HCT116 (cell line): ENCODE measurements at regions not wholly inside any gene's neighbourhood (a gene's known extent, or its start where the extent isn't known, plus 50 kb on each side); places are given as distances from the start of the nearest gene placed in this dataset.

Source experiments
- ATAC-seq: fragments of 200-7000 bp; cut with Tn5 transposase; 2 replicates; pipeline ENCODE4 v1.9.1; 2020; ENCODE audit warnings: mild to moderate bottlenecking, moderate library complexity
- BruUV-seq: library from RNA; stranded (reverse); fragments of 400-500 nt; replicated peaks from 2 replicates; lab custom pipeline; 2021; lab: Mats Ljungman, UMichigan
- CTCF ChIA-PET: fragments of 300-600 bp; sonication (Branson Sonifier 250); formaldehyde crosslinking; loops from one replicate; lab custom pipeline; 2021; ENCODE audit warnings: antibody characterized with exemption; lab: Charles Lee
- POLR2A ChIA-PET: fragments of 300-600, 350-600 bp; sonication (Branson Sonifier 250); formaldehyde crosslinking; loops from one replicate; lab custom pipeline; 2021; ENCODE audit warnings: antibody characterized with exemption; lab: Charles Lee
- RAD21 ChIA-PET, 2 experiments: fragments of 300-600 bp; sonication (Branson Sonifier 250); formaldehyde crosslinking; loops; one replicate each; lab custom pipeline; 2023; ENCODE audit warnings: low total read pairs in 2 of 2; ENCODE audit not compliant: uncharacterized antibody in 2 of 2, unreplicated experiment in 2 of 2, low non-redundant PET in 1 of 2; lab: Charles Lee
- DNase-seq: peaks from one replicate; pipeline ENCODE4 v3.0.0-alpha.2; 2010; ENCODE audit warnings: low read depth, low spot score
- H2AFZ ChIP-seq: fragments of 200-600 bp; shearing (Covaris generic), sonication (generic); 2 replicates; pipeline ENCODE4 v1.6.1; 2017; ENCODE audit warnings: low read depth, mixed run types, mixed read lengths, antibody characterized with exemption, low read length; ENCODE audit not compliant: poor library complexity, severe bottlenecking
- H3K27ac ChIP-seq: 2 replicates; pipeline ENCODE4 v1.5.1; 2012; ENCODE audit warnings: low read depth, low read length
- H3K27me3 ChIP-seq: fragments of 200-600 bp; sonication (generic); 2 replicates; pipeline ENCODE4 v1.6.1; 2016; ENCODE audit warnings: mixed run types, low read length, mixed read lengths; ENCODE audit not compliant: insufficient read depth
- H3K36me3 ChIP-seq, 2 experiments: fragments of 200-500 bp in 1 of 2; fragments of 200-600 bp in 1 of 2; sonication (Bioruptor generic) in 1 of 2; sonication (generic) in 1 of 2; 2 replicates each; pipeline versions ENCODE4 v1.5.1 to v1.6.1; 2014 to 2016; ENCODE audit warnings: low read length in 2 of 2, inconsistent platforms in 1 of 2, mixed read lengths in 1 of 2, mixed run types in 1 of 2; ENCODE audit not compliant: insufficient read depth in 2 of 2, control insufficient read depth in 1 of 2
- H3K4me1 ChIP-seq, 2 experiments: fragments of 200-600 bp in 1 of 2; sonication (generic) in 1 of 2; 2 replicates each; pipeline versions ENCODE4 v1.5.1 to v1.6.1; 2012 to 2017; ENCODE audit warnings: low read length in 2 of 2, inconsistent platforms in 1 of 2, mild to moderate bottlenecking in 1 of 2, mixed read lengths in 1 of 2, mixed run types in 1 of 2, moderate library complexity in 1 of 2; ENCODE audit not compliant: insufficient read depth in 2 of 2, control insufficient read depth in 1 of 2
- H3K4me2 ChIP-seq: fragments of 200-600 bp; sonication (generic); 2 replicates; pipeline ENCODE4 v1.6.1; 2017; ENCODE audit warnings: mixed run types, low read length, mixed read lengths
- H3K4me3 ChIP-seq, 2 experiments: fragments of 200-600 bp in 1 of 2; sonication (generic) in 1 of 2; replicated peaks in 1 of 2; 2 replicates each; pipeline ENCODE4 v1.5.1; 2011 to 2016; ENCODE audit warnings: low read length in 2 of 2, control low read depth in 1 of 2, low read depth in 1 of 2, mild to moderate bottlenecking in 1 of 2, mixed read lengths in 1 of 2, mixed run types in 1 of 2
- H3K79me2 ChIP-seq: fragments of 200-600 bp; sonication (generic); 2 replicates; pipeline ENCODE4 v1.6.1; 2017; ENCODE audit warnings: mild to moderate bottlenecking, mixed run types, low read length, moderate library complexity, mixed read lengths; ENCODE audit not compliant: insufficient read depth
- H3K9ac ChIP-seq: fragments of 200-600 bp; sonication (generic); 2 replicates; pipeline ENCODE4 v1.6.1; 2016; ENCODE audit warnings: low read length, mixed read lengths
- H3K9me2 ChIP-seq: fragments of 200-600 bp; sonication (generic), shearing (Covaris generic); 2 replicates; pipeline ENCODE4 v1.6.1; 2017; ENCODE audit warnings: mixed run types, mild to moderate bottlenecking, moderate library complexity; ENCODE audit not compliant: insufficient read depth
- H3K9me3 ChIP-seq, 2 experiments: fragments of 200-500 bp in 1 of 2; fragments of 200-600 bp in 1 of 2; sonication (Bioruptor generic) in 1 of 2; sonication (generic) in 1 of 2; 2 replicates each; pipeline ENCODE4 v1.6.1; 2014 to 2017; ENCODE audit warnings: low read length in 2 of 2, mixed read lengths in 2 of 2, inconsistent platforms in 1 of 2, low read depth in 1 of 2, mild to moderate bottlenecking in 1 of 2, mixed run types in 1 of 2, moderate library complexity in 1 of 2; ENCODE audit not compliant: control insufficient read depth in 1 of 2, insufficient read depth in 1 of 2
- H4K20me1 ChIP-seq: fragments of 200-600 bp; sonication (generic), shearing (Covaris generic); 2 replicates; pipeline ENCODE4 v1.6.1; 2017; ENCODE audit warnings: mixed run types, mild to moderate bottlenecking, moderate library complexity; ENCODE audit not compliant: insufficient read depth
- CBX3 ChIP-seq: IDR thresholded peaks from 2 replicates; pipeline ENCODE4 v1.6.1; 2012; ENCODE audit warnings: low read depth
- CEBPB ChIP-seq: IDR thresholded peaks from 2 replicates; pipeline ENCODE4 v1.6.1; 2012; ENCODE audit warnings: low read depth
- EGR1 ChIP-seq: IDR thresholded peaks from 2 replicates; pipeline ENCODE4 v1.6.1; 2012; ENCODE audit warnings: low read depth
- ELF1 ChIP-seq: IDR thresholded peaks from 2 replicates; pipeline ENCODE4 v1.6.1; 2012; ENCODE audit warnings: low read depth, borderline replicate concordance
- EZH2 ChIP-seq: fragments of 200-600 bp; sonication (generic); IDR thresholded peaks from 2 replicates; pipeline ENCODE4 v1.6.1; 2017; ENCODE audit warnings: antibody characterized with exemption, mixed run types
- FOSL1 ChIP-seq: IDR thresholded peaks from 2 replicates; pipeline ENCODE4 v1.6.1; 2012; ENCODE audit warnings: low read depth
- POLR2A ChIP-seq: IDR thresholded peaks from 2 replicates; pipeline ENCODE4 v1.7.0; 2011; ENCODE audit warnings: borderline replicate concordance; ENCODE audit not compliant: insufficient read depth, insufficient read length; ENCODE audit errors: extremely low read depth
- POLR2AphosphoS5 ChIP-seq: IDR thresholded peaks from 2 replicates; pipeline ENCODE4 v1.6.1; 2011; ENCODE audit warnings: mild to moderate bottlenecking, low read depth, low read length, moderate library complexity
- RAD21 ChIP-seq: IDR thresholded peaks from 2 replicates; pipeline ENCODE4 v1.6.1; 2012; ENCODE audit warnings: low read depth, mild to moderate bottlenecking
- SIN3A ChIP-seq: IDR thresholded peaks from 2 replicates; pipeline ENCODE4 v1.6.1; 2012; ENCODE audit warnings: low read depth
- SRF ChIP-seq: IDR thresholded peaks from 2 replicates; pipeline ENCODE4 v1.6.1; 2012; ENCODE audit warnings: low read depth
- TCF7L2 ChIP-seq: IDR thresholded peaks from 2 replicates; pipeline ENCODE4 v1.7.0; 2011; ENCODE audit warnings: borderline replicate concordance, inconsistent platforms; ENCODE audit not compliant: insufficient read depth, insufficient read length; ENCODE audit errors: extremely low read depth
- YY1 ChIP-seq: IDR thresholded peaks from 2 replicates; pipeline ENCODE4 v1.6.1; 2011; ENCODE audit warnings: low read length, low read depth, moderate library complexity, mild to moderate bottlenecking; ENCODE audit not compliant: insufficient replicate concordance; ENCODE audit errors: extremely low read depth
- intact Hi-C: fragments of 100-400 bp; cut with micrococcal nuclease; formaldehyde crosslinking; loops from 2 replicates; pipeline ENCODE4 v1.10.0; 2022
- TF ChIP-seq, protein P1 (sequence below): IDR thresholded peaks from 2 replicates; pipeline ENCODE4 v1.6.1; 2012; ENCODE audit warnings: low read depth
- TF ChIP-seq, protein P2 (sequence below): IDR thresholded peaks from 2 replicates; pipeline ENCODE4 v1.6.1; 2012
- TF ChIP-seq, protein P3 (sequence below): IDR thresholded peaks from 2 replicates; pipeline ENCODE4 v1.6.1; 2011; ENCODE audit warnings: mild to moderate bottlenecking, low read length, moderate library complexity; ENCODE audit not compliant: insufficient replicate concordance; ENCODE audit errors: extremely low read depth

DNA sequence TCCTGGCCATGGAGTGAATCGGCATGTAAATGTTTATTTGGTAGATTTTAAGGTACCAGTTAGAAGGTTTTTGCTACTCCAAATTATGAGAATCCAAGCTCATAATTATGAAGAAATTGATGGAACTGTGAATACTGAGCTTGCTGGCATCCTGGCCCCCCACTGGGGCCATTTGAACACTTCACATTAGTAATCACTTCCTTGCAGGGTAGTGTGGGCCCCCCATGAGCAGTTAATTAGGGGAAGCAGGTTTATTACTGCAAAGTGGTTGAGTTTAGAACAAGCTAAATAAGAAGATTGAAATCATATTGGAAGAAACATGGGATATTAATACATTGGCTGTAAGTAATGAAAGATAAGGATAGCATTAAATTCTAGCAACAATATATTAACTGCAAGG is 86.7 kb downstream of the S1PR1 start (continued):
- TF ChIP-seq, protein P1, sequence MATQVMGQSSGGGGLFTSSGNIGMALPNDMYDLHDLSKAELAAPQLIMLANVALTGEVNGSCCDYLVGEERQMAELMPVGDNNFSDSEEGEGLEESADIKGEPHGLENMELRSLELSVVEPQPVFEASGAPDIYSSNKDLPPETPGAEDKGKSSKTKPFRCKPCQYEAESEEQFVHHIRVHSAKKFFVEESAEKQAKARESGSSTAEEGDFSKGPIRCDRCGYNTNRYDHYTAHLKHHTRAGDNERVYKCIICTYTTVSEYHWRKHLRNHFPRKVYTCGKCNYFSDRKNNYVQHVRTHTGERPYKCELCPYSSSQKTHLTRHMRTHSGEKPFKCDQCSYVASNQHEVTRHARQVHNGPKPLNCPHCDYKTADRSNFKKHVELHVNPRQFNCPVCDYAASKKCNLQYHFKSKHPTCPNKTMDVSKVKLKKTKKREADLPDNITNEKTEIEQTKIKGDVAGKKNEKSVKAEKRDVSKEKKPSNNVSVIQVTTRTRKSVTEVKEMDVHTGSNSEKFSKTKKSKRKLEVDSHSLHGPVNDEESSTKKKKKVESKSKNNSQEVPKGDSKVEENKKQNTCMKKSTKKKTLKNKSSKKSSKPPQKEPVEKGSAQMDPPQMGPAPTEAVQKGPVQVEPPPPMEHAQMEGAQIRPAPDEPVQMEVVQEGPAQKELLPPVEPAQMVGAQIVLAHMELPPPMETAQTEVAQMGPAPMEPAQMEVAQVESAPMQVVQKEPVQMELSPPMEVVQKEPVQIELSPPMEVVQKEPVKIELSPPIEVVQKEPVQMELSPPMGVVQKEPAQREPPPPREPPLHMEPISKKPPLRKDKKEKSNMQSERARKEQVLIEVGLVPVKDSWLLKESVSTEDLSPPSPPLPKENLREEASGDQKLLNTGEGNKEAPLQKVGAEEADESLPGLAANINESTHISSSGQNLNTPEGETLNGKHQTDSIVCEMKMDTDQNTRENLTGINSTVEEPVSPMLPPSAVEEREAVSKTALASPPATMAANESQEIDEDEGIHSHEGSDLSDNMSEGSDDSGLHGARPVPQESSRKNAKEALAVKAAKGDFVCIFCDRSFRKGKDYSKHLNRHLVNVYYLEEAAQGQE: no peak
- TF ChIP-seq FOSL1 (no peak), SIN3A (no peak), ELF1 (no peak)
- TF ChIP-seq, protein P2, sequence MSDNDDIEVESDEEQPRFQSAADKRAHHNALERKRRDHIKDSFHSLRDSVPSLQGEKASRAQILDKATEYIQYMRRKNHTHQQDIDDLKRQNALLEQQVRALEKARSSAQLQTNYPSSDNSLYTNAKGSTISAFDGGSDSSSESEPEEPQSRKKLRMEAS: no peak

DNA sequence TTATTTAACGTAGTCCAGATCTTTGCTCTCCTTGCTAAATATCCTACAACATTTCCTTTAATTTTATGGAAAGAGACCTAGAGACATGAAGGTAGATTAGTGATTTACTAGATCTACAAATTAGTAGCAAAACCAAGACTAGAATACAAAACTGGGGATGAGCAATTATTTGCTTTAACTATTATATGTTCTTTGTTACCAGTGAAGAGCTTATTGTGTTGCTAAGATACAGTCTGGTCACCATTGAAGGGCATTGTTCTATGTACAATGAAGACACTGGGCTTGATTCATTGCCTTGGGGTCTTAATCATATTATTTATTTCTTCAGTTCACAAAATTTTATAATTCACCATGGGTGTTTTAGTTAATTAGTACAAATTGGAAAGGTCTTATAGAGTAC is 88.3 kb downstream of the S1PR1 start:
- Histone ChIP-seq H3K27ac (no peak overlapping the region), H3K4me2 (no peak overlapping the region), H3K79me2 (no peaks in the 10 kb centered on the region), H3K9ac (no peak overlapping the region), H3K9me2 (no peaks in the 10 kb centered on the region), H2AFZ (no peak overlapping the region), H3K9me3 (no peaks in the 10 kb centered on the region), H3K36me3 (no peaks in the 10 kb centered on the region), H3K27me3 (peaks cover 34% of the 10 kb centered on the region), H3K4me1 (no peaks in the 10 kb centered on the region), H4K20me1 (no peaks in the 10 kb centered on the region), H3K4me3 (no peak overlapping the region)
- ATAC-seq (no peak), DNase-seq (no peak)
- RAD21 ChIA-PET: no interaction called here
- intact Hi-C loops: no loop called here
- CTCF ChIA-PET: no interaction called here
- POLR2A ChIA-PET: no interaction called here
- BruUV-seq: no TSS peak
- TF ChIP-seq EGR1 (no peak), RAD21 (no peak), POLR2A (no peak), POLR2AphosphoS5 (no peak), YY1 (no peak), CBX3 (no peak), SRF (no peak), ELF1 (no peak), SIN3A (no peak), TCF7L2 (no peak), CEBPB (no peak), EZH2 (no peak)
- TF ChIP-seq, protein P3, sequence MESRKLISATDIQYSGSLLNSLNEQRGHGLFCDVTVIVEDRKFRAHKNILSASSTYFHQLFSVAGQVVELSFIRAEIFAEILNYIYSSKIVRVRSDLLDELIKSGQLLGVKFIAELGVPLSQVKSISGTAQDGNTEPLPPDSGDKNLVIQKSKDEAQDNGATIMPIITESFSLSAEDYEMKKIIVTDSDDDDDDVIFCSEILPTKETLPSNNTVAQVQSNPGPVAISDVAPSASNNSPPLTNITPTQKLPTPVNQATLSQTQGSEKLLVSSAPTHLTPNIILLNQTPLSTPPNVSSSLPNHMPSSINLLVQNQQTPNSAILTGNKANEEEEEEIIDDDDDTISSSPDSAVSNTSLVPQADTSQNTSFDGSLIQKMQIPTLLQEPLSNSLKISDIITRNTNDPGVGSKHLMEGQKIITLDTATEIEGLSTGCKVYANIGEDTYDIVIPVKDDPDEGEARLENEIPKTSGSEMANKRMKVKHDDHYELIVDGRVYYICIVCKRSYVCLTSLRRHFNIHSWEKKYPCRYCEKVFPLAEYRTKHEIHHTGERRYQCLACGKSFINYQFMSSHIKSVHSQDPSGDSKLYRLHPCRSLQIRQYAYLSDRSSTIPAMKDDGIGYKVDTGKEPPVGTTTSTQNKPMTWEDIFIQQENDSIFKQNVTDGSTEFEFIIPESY: no peak
- TF ChIP-seq, protein P1: no peak
- TF ChIP-seq, protein P2: no peak
